Activated T-cell treated with anti-CD3 and anti-CD28 coated beads, Interleukin-2, amount 50 U/mL, for 4 hours (primary cell): ENCODE measurements at regions not wholly inside any gene's neighbourhood (a gene's known extent, or its start where the extent isn't known, plus 50 kb on each side); places are given as distances from the start of the nearest gene placed in this dataset.

Source experiments
- ATAC-seq, 2 donors: fragments of 200-7000 bp; cut with Tn5 transposase; one replicate each; pipeline ENCODE4 v1.10.0; 2021
- DNase-seq: peaks from one replicate; pipeline ENCODE4 v3.0.0-alpha.2; 2020
- H3K27me3 Mint-ChIP-seq: one replicate; pipeline ENCODE4 v1.8.0; 2021; ENCODE audit warnings: low read depth, mixed read lengths
- H3K36me3 Mint-ChIP-seq: one replicate; pipeline ENCODE4 v1.8.0; 2022; ENCODE audit warnings: mixed read lengths; ENCODE audit not compliant: insufficient read depth
- H3K4me1 Mint-ChIP-seq: one replicate; pipeline ENCODE4 v1.8.0; 2021; ENCODE audit warnings: low read depth, mixed read lengths
- H3K4me3 Mint-ChIP-seq: one replicate; pipeline ENCODE4 v1.8.0; 2021; ENCODE audit warnings: mild to moderate bottlenecking, moderate library complexity, mixed read lengths
- H3K9me3 Mint-ChIP-seq: one replicate; pipeline ENCODE4 v1.8.0; 2021; ENCODE audit warnings: mixed read lengths

DNA sequence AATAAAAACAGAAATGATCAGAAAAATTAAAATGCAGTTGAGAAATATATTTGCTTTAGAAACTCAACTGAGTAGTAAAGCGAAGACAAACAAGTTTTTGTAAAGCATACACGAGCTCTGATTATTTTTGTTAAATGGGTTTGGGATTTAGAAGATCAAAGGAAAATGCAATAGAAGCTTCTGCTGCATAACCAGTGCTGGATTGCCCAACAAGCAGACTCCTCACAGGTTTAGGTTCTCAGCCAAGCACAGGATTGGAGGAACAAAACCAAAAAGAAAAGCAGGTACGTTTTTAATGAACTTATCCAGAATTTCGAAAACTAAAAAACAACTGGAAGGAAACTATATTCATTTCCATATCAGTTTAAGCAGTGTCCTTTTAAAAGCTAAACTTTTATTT lies 423.8 kb downstream of the TMEM161B start:
- Mint-ChIP-seq H3K27me3 (peaks cover 1% of the 10 kb centered on the region), H3K4me1 (no peaks in the 10 kb centered on the region), H3K9me3 (peaks cover 8% of the 10 kb centered on the region), H3K4me3 (no peak overlapping the region), H3K36me3 (no peaks in the 10 kb centered on the region)
- ATAC-seq, result no peak
- no peak for DNase-seq

- H3K36me3 Mint-ChIP-seq, result no peaks in the 10 kb centered on the region
- H3K4me1 Mint-ChIP-seq, result no peaks in the 10 kb centered on the region
- no peak for DNase-seq
- peaks cover 12% of the 10 kb centered on the region for H3K9me3 Mint-ChIP-seq
- peaks cover 1% of the 10 kb centered on the region for H3K27me3 Mint-ChIP-seq
- ATAC-seq, result no peak
- no peak overlapping the region for H3K4me3 Mint-ChIP-seq
These were observed 424.2 kb downstream of the TMEM161B start for GRCh38 chr5:87844449-87844848.

- peaks cover 35% of the 10 kb centered on the region for H3K9me3 Mint-ChIP-seq
- no peak for ATAC-seq
- no peak overlapping the region for H3K4me3 Mint-ChIP-seq
- no peaks in the 10 kb centered on the region for H3K36me3 Mint-ChIP-seq
- no peaks in the 10 kb centered on the region for H3K27me3 Mint-ChIP-seq
- no peaks in the 10 kb centered on the region for H3K4me1 Mint-ChIP-seq
- DNase-seq, result no peak
These were observed 424.0 kb upstream of the CCNH start for GRCh38 chr5:87836696-87837095.

DNA sequence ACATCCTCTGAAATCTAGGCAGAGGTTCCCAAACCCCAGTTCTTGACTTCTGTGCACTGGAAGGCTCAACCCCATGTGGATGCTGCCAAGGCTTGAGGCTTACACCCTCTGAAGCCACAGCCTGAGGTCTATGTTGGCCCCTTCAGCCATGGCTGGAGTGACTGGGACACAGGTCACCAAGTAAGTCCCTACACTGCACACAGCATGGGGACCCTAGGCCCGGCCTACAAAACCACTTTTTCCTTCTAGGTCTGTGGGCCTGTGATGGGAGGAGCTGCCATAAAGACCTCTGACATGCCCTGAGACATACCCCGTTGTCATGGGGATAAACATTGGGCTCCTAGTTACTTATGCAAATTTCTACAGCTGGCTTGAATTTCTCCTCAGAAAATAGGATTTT lies 418.8 kb upstream of the CCNH start:
- H3K4me3 Mint-ChIP-seq, result no peak overlapping the region
- H3K9me3 Mint-ChIP-seq, result peaks cover 16% of the 10 kb centered on the region
- DNase-seq (no peak), ATAC-seq (no peak)
- H3K4me1 Mint-ChIP-seq, result no peaks in the 10 kb centered on the region
- no peaks in the 10 kb centered on the region for H3K36me3 Mint-ChIP-seq
- H3K27me3 Mint-ChIP-seq, result no peaks in the 10 kb centered on the region

DNA sequence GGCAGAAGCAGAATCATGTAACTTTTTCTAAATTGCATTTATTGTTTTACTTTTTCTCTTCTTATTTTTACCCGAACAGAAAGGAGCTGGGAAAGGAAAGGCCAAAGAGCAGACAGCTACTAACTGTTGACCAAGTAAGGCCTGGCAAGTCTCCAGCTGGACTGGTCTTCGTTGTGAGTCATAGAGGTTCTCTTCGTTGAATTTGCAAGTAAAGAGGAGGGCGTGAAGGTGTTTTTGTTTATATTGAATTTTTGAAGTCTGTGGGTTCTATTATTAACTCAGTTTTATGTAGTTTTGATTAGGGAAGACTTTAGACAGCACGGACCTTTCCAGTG lies 416.5 kb upstream of the CCNH start:
- Mint-ChIP-seq H3K9me3 (peaks cover 13% of the 10 kb centered on the region), H3K36me3 (no peaks in the 10 kb centered on the region), H3K27me3 (peaks cover 2% of the 10 kb centered on the region), H3K4me3 (no peak overlapping the region), H3K4me1 (no peaks in the 10 kb centered on the region)
- DNase-seq (no peak), ATAC-seq (no peak)

DNA sequence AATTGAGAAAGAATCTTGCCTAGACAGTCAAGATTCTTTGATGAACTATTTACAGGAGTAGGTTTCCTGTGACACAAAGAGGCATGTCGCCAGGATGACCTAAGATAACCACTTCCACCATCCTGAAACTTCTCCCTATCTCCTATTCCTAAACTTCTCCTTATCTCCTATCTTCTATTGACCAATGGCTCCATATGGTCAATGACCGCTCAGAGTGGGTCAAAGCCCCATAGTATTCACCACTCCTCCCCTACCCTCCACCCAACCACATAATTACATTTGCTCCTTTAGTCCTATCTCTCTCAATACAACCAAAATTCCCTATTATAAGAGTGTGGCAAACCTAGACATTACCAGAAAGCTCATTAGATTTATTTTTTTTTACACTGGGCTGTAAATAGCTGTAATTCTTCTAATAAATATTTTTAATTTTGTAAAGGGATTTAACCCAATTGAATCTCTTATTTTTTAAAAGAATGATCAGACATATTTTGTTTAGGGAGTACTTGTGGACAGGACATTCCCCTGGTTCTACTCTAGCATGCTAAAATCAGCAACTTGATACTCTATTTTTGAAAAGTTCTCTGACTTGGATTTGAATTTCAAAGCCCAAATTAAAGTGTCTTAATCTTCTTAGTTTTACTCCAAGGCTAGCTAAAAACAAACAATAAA lies 416.0 kb upstream of the CCNH start:
- Mint-ChIP-seq H3K4me3 (no peak overlapping the region), H3K4me1 (no peaks in the 10 kb centered on the region), H3K9me3 (peaks cover 8% of the 10 kb centered on the region), H3K27me3 (peaks cover 2% of the 10 kb centered on the region), H3K36me3 (no peaks in the 10 kb centered on the region)
- DNase-seq (no peak), ATAC-seq (no peak)

DNA sequence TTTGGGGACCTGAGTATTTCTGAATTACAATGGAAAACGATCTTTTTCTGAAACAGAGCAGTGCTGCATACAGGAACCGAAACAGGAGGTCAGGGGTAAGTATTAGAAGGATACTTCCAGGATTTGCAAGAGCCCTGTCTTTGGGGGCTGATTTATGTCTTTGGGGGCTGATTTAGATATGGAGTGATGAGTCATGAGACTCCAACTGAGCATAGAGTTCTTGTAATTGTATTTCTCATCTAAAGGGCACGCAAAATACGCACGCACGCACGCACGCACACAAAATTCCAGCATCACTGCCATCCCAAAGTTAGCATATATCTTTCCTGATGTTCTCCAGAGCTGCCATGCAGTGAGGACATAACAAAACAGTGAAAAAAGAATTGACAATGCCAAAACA lies 414.8 kb upstream of the CCNH start:
- Mint-ChIP-seq H3K4me1 (no peaks in the 10 kb centered on the region), H3K27me3 (peaks cover 2% of the 10 kb centered on the region), H3K4me3 (no peak overlapping the region), H3K36me3 (no peaks in the 10 kb centered on the region), H3K9me3 (peaks cover under 1% of the 10 kb centered on the region)
- no peak for ATAC-seq
- no peak for DNase-seq

DNA sequence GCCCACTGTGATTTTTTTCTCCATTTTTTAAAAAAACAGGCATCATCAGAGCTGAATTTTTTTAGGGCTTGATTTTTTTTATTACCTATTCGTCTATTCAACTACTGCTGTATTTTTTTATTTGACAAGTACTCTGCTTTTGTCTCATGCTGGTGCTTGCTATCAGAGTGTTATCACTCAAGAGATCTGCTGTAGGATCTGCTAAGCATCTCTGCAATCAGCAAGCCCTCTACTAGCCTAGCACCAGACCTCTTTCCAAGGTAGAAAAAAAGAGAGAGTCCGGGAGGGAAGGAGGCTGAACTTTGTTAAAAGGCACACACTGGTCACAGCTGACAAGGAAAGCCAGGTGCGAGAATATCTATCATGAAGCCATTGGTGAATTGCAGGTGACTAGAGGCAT lies 413.8 kb upstream of the CCNH start:
- Mint-ChIP-seq H3K27me3 (peaks cover 2% of the 10 kb centered on the region), H3K9me3 (no peaks in the 10 kb centered on the region), H3K4me1 (no peaks in the 10 kb centered on the region), H3K4me3 (no peak overlapping the region), H3K36me3 (no peaks in the 10 kb centered on the region)
- ATAC-seq (no peak), DNase-seq (no peak)

DNA sequence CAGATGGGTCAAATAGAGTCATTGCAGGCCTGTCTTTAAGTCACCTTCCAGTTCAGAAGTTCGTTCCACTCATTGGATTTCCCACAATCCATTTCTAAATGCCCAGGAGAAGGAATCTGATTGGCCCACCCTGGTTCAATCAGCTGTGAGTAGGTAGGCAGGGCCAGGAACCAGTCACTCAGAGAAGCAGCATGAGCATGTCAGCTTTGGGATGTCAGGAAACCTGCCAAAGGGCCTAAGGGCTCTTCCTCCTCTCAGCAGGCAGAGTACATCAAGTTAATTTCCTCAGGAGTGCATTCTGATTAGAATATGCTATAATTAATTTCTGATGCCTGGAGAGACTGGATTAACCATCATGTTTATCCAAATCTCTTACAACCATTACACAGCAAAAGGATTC lies 412.9 kb upstream of the CCNH start:
- ATAC-seq (no peak), DNase-seq (no peak)
- H3K4me1 Mint-ChIP-seq, result no peaks in the 10 kb centered on the region
- H3K27me3 Mint-ChIP-seq, result peaks cover 2% of the 10 kb centered on the region
- no peaks in the 10 kb centered on the region for H3K9me3 Mint-ChIP-seq
- no peak overlapping the region for H3K4me3 Mint-ChIP-seq
- H3K36me3 Mint-ChIP-seq, result no peaks in the 10 kb centered on the region

DNA sequence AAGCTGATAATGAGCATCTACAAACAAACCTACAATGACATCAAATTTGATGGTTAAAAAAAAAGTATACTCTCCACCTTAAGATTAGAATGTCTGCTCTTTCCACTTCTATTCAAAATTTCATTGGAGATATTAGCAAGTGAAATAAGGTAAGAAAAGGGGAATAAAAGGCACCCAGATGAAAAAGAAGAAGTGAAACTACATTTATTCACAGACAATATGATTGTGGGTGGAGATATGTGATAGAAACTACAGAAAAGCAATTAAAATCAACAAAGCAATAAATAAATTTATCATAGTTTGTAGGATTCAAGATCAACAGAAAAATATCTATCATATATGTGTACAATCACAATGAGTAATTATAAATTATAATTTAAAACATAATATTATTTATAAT lies 395.1 kb upstream of the CCNH start:
- H3K4me1 Mint-ChIP-seq, result no peaks in the 10 kb centered on the region
- ATAC-seq (no peak), DNase-seq (no peak)
- peaks cover 7% of the 10 kb centered on the region for H3K9me3 Mint-ChIP-seq
- H3K27me3 Mint-ChIP-seq, result peaks cover 2% of the 10 kb centered on the region
- no peak overlapping the region for H3K4me3 Mint-ChIP-seq
- no peaks in the 10 kb centered on the region for H3K36me3 Mint-ChIP-seq

GRCh38 chr5:87803352-87803751 lies 390.6 kb upstream of the CCNH start:
- Mint-ChIP-seq H3K4me3 (no peak overlapping the region), H3K4me1 (no peaks in the 10 kb centered on the region), H3K36me3 (no peaks in the 10 kb centered on the region), H3K9me3 (peaks cover 7% of the 10 kb centered on the region), H3K27me3 (peaks cover 2% of the 10 kb centered on the region)
- DNase-seq (no peak), ATAC-seq (no peak)

DNA sequence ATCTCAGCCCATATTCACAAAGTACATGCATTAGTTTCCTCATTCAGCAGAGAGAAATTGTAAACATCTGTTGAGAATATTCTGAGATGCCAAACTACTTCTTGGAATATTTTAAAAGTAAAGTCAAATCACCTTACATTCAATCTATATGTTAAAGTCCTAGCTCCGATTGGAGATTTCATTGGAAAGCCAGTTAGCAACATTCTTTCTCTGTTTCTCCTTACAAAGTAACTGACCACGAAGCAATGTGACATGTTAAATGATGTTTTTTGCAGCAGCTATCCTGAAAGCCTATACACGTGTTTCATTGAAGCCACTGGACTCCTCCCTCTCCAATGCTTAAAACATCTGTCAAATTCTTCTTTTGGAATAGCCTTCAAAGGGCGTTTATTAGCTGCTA lies 379.1 kb upstream of the CCNH start:
- no peak for DNase-seq
- ATAC-seq, result no peak
- peaks cover 8% of the 10 kb centered on the region for H3K27me3 Mint-ChIP-seq
- no peaks in the 10 kb centered on the region for H3K4me1 Mint-ChIP-seq
- no peak overlapping the region for H3K4me3 Mint-ChIP-seq
- H3K9me3 Mint-ChIP-seq, result no peaks in the 10 kb centered on the region
- no peaks in the 10 kb centered on the region for H3K36me3 Mint-ChIP-seq

DNA sequence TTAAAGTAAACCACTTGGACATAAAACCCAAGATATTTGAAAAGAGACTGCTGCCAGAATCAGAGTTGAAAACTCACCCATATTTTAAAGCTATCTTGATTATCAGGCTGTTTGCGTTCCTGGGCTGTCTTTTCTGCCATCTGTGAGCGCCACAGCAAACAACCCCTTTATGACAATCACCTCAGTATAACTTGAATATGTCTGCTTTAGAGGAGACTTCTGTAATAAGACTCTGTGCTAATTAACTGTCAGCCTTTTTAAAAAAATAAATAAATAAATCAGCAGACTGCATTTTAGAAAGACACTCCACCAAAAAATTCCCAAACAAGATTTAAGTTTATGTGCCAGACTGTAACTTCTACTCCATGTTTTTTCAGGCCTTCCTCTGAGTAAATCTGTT lies 375.7 kb upstream of the CCNH start:
- ATAC-seq (no peak), DNase-seq (no peak)
- H3K27me3 Mint-ChIP-seq, result peaks cover 14% of the 10 kb centered on the region
- H3K4me3 Mint-ChIP-seq, result no peak overlapping the region
- H3K36me3 Mint-ChIP-seq, result no peaks in the 10 kb centered on the region
- no peaks in the 10 kb centered on the region for H3K4me1 Mint-ChIP-seq
- no peaks in the 10 kb centered on the region for H3K9me3 Mint-ChIP-seq

DNA sequence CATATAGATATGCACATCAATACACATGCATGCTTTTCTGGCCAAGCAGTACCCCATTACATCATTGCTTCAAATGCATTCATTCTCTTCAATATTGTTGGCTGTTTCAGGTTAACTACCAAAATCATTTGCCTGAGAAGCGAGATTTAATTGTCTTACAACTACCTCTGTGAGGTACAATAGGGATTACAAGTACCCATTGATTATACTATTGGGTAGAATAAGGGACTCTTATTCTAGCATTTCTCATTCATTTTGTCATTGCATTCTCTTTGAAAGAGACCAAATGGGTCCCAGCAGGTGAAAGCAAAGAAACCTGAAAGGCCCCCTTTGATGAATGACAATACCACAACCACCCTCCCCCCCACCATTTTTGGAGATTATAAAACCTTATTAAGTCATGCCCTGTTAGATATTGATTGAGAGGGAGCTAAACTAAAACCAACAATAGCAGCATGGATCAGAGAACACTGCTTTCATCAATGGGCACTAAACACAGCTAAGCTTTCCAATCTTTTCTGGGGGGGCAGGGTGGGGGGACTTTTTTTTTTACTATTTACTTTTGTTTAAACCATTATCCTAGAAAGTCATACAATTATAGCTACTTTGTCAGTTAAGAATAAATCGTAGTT lies 375.0 kb upstream of the CCNH start:
- peaks cover 14% of the 10 kb centered on the region for H3K27me3 Mint-ChIP-seq
- DNase-seq, result no peak
- ATAC-seq, result no peak
- H3K4me3 Mint-ChIP-seq, result no peak overlapping the region
- no peaks in the 10 kb centered on the region for H3K36me3 Mint-ChIP-seq
- no peaks in the 10 kb centered on the region for H3K4me1 Mint-ChIP-seq
- H3K9me3 Mint-ChIP-seq, result no peaks in the 10 kb centered on the region

DNA sequence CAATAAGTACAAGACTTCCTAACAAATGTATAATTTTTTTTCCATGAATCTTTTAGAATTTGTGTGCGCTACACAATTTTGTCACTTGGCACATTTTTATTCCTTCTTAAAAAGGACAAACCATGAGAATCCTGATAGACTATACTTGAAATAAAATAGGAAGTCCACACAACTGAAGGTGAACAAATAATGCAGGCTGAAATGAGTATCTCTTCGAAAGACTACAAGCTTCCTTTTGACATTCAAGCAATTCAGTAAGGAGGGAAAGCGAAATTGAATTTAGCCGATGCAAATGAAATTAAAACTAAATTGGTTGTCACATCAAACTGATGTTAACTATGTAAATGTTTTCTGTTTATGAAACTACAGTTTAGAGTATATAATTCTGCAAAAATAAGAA lies 374.4 kb upstream of the CCNH start:
- no peaks in the 10 kb centered on the region for H3K36me3 Mint-ChIP-seq
- DNase-seq (no peak), ATAC-seq (no peak)
- peaks cover 19% of the 10 kb centered on the region for H3K27me3 Mint-ChIP-seq
- no peaks in the 10 kb centered on the region for H3K9me3 Mint-ChIP-seq
- H3K4me1 Mint-ChIP-seq, result no peaks in the 10 kb centered on the region
- no peak overlapping the region for H3K4me3 Mint-ChIP-seq
